ENCODE measurements at regions not wholly inside any gene's neighbourhood (a gene's known extent, or its start where the extent isn't known, plus 50 kb on each side); places are given as distances from the start of the nearest gene placed in this dataset.

- TF ChIP-seq CTCF (conservative IDR thresholded peaks at IDR 0.05; ENCODE audit: low read length) (no peak), EZH2phosphoT487 (IDR thresholded peaks at IDR 0.05; ENCODE audit: borderline replicate concordance, low read depth, low read length) (no peak)
Measured at GRCh38 chr10:130713135-130713534, 576.9 kb downstream of the GLRX3 start.
